Superior temporal gyrus (tissue), 1 donor: ENCODE measurements at regions not wholly inside any gene's neighbourhood (a gene's known extent, or its start where the extent isn't known, plus 50 kb on each side); places are given as distances from the start of the nearest gene placed in this dataset.
"Not testable (repeated sequence)": the region's sequence is repeated elsewhere in the genome, so short reads cannot be mapped to it uniquely, and the experiment has no call there.

Experiments used
- DNase-seq: peaks from one replicate; pipeline ENCODE4 v3.0.0-alpha.2; 2016; ENCODE audit errors: extremely low spot score

- no peak for DNase-seq
These were observed 413.9 kb downstream of the RPS6KC1 start for GRCh38 chr1:213464786-213465460.

DNA sequence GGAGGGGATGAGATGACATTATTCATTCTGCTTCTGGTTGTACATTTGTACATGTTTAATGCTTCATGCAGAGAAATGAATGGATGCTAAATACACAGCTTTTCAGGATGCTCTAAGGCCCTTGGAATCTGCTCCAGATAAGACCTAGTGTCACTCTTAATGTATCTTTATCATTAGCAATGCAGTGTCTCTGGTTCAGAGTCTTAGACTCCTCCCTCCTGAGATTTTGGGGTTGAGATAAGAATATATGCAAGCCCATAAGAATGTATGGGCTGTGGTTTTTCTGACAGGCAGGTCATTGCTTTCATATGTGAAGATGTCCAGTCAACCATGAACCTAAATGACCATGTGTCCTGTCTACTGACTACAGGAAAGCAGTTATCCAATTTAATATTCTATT is 415.5 kb downstream of the RPS6KC1 start:
- DNase-seq = no peak

GRCh38 chr1:213474054-213474453 is 423.0 kb downstream of the RPS6KC1 start:
- no peak for DNase-seq

DNA sequence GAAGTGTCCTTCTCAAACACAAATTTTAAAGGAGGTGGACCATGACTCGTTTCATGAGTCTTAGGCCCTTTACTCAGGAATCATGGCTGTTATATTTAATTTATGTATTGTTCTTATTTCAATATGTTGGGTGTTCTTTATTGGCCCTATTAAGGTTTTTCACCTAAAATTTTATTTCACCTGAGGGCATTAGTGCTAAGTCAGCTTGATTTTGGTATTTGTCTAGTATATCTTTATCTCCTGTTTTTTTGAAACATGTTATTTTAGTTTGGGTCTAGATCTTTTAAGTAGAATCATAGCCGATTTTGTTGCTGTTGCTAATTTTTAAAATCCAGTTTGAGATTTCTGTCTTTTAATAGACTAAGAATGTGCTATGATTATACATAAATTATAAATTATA is 430.4 kb downstream of the RPS6KC1 start:
- DNase-seq = no peak

GRCh38 chr1:213484333-213484732 is 433.3 kb downstream of the RPS6KC1 start:
- no peak for DNase-seq

DNA sequence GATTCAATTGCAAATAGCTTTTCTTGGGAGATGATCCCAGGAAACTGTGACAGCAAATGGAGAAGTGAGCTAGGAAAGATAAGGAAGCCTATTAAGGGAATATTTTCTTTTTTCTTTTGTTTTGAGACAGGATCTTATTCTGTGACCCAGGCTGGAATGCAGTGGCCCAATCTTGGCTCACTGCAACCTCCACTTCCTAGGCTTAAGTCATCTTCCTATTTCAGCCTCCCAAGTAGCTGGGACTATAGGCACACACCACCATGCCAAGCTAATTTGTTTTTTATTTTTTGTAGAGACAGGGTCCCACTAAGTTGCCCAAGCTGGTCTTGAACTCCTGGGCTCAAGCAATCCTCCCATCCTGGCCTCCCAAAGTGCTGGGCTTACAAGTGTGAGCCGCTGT is 433.7 kb downstream of the RPS6KC1 start:
- no peak for DNase-seq

- DNase-seq = no peak
These were observed 435.4 kb downstream of the RPS6KC1 start for GRCh38 chr1:213486488-213486887.

DNA sequence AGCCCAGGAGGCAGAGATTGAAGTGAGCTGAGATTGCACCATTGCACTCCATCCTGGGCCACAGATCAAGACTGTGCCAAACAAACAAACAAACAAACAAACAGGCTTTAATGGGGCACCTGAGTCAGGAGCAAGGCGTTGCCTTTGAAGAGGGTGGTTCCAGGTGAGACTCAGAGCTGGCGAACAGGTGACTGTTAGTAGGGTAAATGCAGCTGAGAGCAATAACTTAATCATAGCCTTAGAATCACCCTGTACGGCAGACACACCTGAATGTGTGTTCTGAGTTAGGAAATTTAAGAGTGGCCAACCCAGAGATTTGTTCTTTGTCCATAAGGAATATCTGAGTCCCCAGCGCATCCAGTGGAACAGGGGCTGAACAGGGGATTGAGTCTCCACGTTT is 440.4 kb downstream of the RPS6KC1 start:
- no peak for DNase-seq

GRCh38 chr1:213492161-213493041 is 441.4 kb downstream of the RPS6KC1 start:
- no peak for DNase-seq

DNA sequence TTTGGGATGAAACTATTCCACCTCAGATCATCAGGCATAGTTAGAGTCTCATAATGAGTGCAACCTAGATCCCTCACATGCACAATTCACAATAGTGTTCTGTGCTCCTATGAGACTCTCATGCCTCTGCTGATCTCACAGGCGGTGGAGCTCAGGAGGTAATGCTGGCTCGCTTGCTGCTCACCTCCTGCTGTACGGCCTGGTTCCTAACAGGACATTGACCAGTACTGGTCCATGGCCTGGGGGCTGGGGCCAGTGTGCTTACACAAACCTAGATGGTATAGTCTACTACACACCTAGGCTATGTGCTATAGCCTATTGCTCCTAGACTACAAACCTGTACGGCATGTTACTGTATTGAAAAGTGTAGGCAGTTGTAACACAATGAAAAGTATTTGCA is 448.4 kb downstream of the RPS6KC1 start:
- no peak for DNase-seq

GRCh38 chr1:213507472-213508223 is 456.6 kb downstream of the RPS6KC1 start:
- DNase-seq = no peak

DNA sequence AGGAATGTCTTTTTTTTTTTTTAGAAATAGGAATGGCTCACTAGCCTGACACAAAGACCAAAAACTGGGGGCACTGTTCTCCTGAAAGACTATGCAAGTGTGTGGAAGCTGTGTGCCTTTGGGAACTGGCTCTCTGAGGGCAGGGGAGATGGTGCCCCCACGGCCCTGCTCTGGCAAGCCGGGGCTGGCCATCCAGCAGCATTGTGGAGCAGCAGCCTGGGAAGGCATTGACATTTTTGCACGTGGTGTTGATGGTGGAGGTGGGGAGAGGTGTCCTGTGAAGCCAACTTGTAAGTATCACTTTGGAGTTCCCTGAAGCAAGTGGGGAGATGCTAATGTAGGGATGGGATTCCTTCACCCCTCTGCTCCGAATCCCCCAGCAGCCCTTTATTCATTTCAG is 460.1 kb downstream of the RPS6KC1 start:
- no peak for DNase-seq

DNA sequence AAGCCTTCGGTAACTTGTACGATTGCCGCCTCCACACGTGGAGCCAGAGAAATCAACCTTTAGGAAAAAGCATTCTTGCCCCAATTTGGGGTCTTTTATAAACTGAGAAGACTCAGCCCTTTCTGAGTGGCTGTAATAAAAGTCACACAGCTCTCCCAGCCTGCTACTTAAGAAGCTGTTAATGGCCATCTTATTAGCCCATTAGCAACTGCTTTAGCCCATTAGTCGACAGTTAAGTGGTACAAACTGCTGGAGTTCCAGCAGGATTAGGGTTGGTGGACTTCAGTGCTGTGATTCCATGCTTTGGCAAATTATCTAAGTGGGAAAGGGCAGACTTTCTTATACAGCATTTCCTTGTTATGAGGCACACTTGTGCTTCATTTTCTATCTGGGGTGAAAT is 461.3 kb downstream of the RPS6KC1 start:
- DNase-seq = no peak

- DNase-seq = no peak
These were observed 462.0 kb downstream of the RPS6KC1 start for GRCh38 chr1:213513006-213513405.

GRCh38 chr1:213514408-213515179 is 463.6 kb downstream of the RPS6KC1 start:
- DNase-seq = not testable (repeated sequence)

GRCh38 chr1:213519098-213519497 is 468.1 kb downstream of the RPS6KC1 start:
- no peak for DNase-seq

- no peak for DNase-seq
These were observed 466.6 kb upstream of the PROX1 start for GRCh38 chr1:213521206-213521605.

DNA sequence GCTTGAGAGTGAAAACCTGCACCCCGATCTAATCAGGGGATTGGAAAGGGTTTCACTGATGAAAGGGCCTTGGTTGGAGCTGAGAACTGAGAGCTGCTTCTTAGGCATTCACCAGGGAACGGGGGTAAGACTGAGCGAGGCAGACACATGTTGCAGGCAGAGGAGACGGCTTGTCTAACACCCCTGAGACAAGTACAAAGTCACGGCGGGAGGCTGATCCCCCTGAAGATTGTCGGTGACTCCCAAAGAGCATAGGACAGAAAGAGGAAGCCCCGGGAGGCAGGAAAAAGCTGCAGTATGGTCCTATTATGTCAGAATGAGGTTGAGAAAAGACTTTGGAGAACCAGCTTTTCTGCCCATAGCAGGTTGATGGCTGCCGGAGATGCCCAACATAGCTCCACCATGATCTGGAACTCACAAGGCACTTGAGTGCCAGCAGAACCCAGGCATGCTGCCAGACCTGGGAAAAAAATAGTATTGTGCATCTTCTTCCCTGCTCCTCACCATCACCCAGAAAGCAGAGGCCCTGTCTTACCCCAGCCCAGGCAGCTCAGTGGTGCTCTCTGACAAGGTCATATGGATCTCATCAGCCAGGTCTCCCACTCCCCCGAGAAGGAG is 463.9 kb upstream of the PROX1 start:
- DNase-seq = peak; percentile 30

GRCh38 chr1:213526306-213526705 is 461.5 kb upstream of the PROX1 start:
- no peak for DNase-seq

- no peak for DNase-seq
These were observed 457.0 kb upstream of the PROX1 start for GRCh38 chr1:213530611-213531320.
